WERI-Rb-1 (cell line): ENCODE measurements at regions not wholly inside any gene's neighbourhood (a gene's known extent, or its start where the extent isn't known, plus 50 kb on each side); places are given as distances from the start of the nearest gene placed in this dataset.

ENCODE experiments used
- DNase-seq: peaks from one replicate; pipeline ENCODE4 v3.0.0-alpha.2; 2020
- H3K27ac ChIP-seq: fragments of 250-450 bp; sonication (Bioruptor Pico); 2 replicates; pipeline ENCODE4 v1.5.1; 2020; ENCODE audit warnings: mild to moderate bottlenecking, moderate library complexity
- H3K27me3 ChIP-seq: fragments of 250-450 bp; sonication (Bioruptor Pico); 2 replicates; pipeline ENCODE4 v1.5.1; 2021; ENCODE audit warnings: mild to moderate bottlenecking, low read depth, moderate library complexity; ENCODE audit not compliant: insufficient read depth, severe bottlenecking
- H3K36me3 ChIP-seq: fragments of 250-450 bp; sonication (Bioruptor Pico); 2 replicates; pipeline ENCODE4 v1.5.1; 2020; ENCODE audit warnings: mild to moderate bottlenecking, moderate library complexity
- H3K4me3 ChIP-seq: 2 replicates; pipeline ENCODE4 v1.5.1; 2011; ENCODE audit warnings: low read depth, mild to moderate bottlenecking, control low read depth, low read length
- H3K9me3 ChIP-seq: fragments of 250-450 bp; sonication (Bioruptor Pico); 2 replicates; pipeline ENCODE4 v1.5.1; 2021; ENCODE audit warnings: mild to moderate bottlenecking, moderate library complexity; ENCODE audit not compliant: severe bottlenecking
- TF ChIP-seq, protein P1 (sequence below): IDR thresholded peaks from 2 replicates; pipeline ENCODE4 v1.5.1; 2011; ENCODE audit warnings: low read depth, mild to moderate bottlenecking, control low read depth, inconsistent platforms, low read length

DNA sequence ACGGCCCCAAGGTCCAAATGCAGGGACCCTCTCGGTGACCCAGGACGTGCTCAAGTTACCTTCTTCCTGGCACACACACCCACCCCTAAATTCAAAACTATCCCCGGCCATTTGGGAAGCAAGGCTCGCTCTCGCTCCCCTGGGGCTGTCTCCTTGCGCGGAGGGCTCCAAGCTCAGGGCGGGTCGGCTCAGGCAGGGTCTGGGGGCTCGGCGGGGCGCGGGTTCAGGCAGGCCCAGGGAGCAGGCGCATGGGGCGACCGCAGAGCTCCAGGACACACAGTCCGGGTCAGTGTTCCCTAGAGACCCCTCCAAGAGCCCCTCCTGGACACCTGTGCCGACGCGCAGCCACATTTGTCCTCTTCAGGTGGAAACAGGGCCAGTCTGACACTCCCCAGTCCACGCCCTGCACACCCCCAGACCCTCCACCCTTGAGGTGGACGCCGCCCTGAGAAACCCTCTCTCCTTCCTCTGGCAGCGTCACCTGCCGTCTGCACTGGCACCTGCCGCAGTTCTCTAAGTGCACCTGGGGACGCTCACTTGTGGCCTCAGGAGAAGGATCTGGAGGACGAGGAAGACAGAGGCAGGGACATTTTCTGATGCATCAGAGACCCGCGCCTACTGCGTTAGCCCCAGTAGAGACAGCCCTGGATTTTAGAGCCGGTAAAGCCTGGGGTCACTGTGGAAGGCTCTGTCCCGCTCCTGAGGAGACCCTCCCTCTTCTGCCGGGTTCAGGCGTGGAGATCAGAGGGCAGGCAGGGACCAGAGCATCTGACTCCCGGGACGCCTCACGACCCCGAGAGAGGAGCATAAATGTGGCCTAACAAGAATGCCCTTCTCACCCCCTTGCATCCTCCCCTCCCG is 138.8 kb downstream of the TWIST2 start:
- Histone ChIP-seq H3K36me3 (no peaks in the 10 kb centered on the region), H3K4me3 (no peak overlapping the region), H3K27ac (no peak overlapping the region), H3K9me3 (no peaks in the 10 kb centered on the region), H3K27me3 (peaks cover 94% of the 10 kb centered on the region)
- DNase-seq = no peak
- TF ChIP-seq, protein P1, sequence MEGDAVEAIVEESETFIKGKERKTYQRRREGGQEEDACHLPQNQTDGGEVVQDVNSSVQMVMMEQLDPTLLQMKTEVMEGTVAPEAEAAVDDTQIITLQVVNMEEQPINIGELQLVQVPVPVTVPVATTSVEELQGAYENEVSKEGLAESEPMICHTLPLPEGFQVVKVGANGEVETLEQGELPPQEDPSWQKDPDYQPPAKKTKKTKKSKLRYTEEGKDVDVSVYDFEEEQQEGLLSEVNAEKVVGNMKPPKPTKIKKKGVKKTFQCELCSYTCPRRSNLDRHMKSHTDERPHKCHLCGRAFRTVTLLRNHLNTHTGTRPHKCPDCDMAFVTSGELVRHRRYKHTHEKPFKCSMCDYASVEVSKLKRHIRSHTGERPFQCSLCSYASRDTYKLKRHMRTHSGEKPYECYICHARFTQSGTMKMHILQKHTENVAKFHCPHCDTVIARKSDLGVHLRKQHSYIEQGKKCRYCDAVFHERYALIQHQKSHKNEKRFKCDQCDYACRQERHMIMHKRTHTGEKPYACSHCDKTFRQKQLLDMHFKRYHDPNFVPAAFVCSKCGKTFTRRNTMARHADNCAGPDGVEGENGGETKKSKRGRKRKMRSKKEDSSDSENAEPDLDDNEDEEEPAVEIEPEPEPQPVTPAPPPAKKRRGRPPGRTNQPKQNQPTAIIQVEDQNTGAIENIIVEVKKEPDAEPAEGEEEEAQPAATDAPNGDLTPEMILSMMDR = no peak

DNA sequence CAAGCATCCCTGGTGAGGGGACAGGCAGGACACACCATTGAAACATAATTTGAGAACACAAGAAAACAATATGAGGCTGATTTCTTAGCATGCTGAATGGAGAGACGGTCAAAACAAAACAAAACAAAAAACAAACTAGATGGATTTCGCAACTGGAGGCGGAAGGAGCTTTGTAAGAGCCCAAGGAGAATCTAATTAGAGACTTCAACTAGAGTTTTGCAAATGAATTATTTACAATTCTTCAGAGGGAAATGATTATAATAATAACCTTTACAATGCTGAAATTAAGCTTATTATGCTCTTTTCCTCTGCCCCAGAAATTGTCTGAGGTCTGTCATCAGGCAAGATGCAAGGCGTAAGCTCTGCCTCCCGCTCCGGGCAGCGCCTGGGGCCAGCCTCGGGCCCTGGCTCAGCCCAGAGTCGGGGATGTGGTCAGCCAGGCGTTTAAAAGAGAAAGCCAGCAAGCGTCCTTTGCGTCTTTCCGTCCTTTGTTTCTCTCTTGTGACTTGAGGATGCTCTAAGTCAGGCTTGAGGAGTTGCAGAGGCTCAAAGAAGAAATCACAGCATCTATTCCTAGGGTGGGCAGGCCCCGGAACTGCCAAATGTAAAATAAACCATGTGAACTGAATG is 139.6 kb downstream of the TWIST2 start:
- TF ChIP-seq, protein P1 = no peak
- no peaks in the 10 kb centered on the region for H3K36me3 ChIP-seq
- no peak for DNase-seq
- H3K9me3 ChIP-seq = no peaks in the 10 kb centered on the region
- no peak overlapping the region for H3K4me3 ChIP-seq
- peaks cover 96% of the 10 kb centered on the region for H3K27me3 ChIP-seq
- H3K27ac ChIP-seq = no peak overlapping the region

DNA sequence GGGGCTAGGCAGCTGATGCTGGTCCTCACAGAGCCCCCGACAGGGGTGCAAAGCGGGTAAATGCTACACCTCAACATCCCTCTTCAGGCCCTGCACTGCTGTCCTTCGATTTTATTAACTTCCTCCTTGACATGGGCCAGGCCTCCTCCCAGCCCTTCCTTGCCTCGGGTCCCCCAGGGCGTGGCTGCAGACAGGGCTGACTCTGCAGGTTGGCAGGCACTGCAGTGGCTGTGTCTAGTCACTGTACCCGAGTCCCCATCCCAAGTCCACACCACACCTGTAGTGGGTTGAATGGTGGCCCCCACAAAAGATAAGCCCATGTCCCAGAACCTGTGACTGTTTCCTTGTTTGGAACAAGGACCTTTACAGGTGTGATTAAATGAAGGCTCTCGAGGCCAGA is 140.2 kb downstream of the TWIST2 start:
- TF ChIP-seq, protein P1 = no peak
- no peak for DNase-seq
- H3K27me3 ChIP-seq = peaks cover 96% of the 10 kb centered on the region

DNA sequence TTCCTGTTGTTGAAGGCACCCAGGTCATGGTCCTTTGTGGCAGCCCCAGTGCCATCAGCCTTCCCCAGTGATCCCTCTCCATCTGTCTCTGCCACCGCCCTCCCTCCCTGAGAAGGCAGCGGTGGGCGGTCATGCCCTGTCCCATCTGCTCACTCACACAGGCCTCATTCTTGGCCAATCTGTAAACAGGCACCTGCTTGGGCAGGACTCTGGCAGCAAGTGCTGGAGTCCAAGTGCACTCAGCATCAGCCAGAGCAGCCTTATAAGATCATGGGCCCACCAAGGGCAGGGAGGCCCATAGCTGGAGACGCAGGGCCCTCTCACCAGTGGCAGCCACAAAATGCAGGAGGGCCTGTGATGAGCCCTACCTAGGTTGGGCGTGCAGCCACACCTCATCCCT is 140.9 kb downstream of the TWIST2 start:
- no peak for DNase-seq
- Histone ChIP-seq H3K9me3 (no peaks in the 10 kb centered on the region), H3K4me3 (no peak overlapping the region), H3K27me3 (peaks cover 98% of the 10 kb centered on the region), H3K36me3 (no peaks in the 10 kb centered on the region), H3K27ac (no peak overlapping the region)
- TF ChIP-seq, protein P1 = no peak

More for the DNA sequence above, 140.2 kb downstream of the TWIST2 start:
- Histone ChIP-seq H3K4me3 (no peak overlapping the region), H3K27ac (no peak overlapping the region), H3K36me3 (no peaks in the 10 kb centered on the region), H3K9me3 (no peaks in the 10 kb centered on the region)

DNA sequence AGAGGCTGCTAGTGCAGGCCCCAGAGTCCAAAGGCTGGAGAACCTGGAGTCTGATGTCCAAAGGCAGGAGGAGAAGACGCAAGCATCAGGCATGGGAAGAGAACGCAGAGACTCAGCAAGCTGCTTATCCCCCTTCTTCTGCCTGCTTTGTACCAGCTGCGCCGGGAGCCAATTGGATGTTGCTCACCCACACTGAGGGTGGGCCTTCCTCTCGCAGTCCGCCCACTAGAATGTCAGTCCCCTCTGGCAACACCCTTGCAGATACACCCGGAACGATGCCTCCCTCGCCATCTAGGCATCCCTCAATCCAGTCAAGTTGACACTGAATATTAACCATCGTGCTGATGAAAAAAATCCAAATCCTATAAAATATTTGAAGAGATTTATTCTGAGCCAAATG is 141.6 kb downstream of the TWIST2 start:
- Histone ChIP-seq H3K27me3 (peaks cover 94% of the 10 kb centered on the region), H3K9me3 (peaks cover 3% of the 10 kb centered on the region), H3K4me3 (no peak overlapping the region), H3K36me3 (no peaks in the 10 kb centered on the region), H3K27ac (no peak overlapping the region)
- TF ChIP-seq, protein P1 = no peak
- DNase-seq = no peak
